ENCODE measurements at regions not wholly inside any gene's neighbourhood (a gene's known extent, or its start where the extent isn't known, plus 50 kb on each side); places are given as distances from the start of the nearest gene placed in this dataset.

- no peaks in the 10 kb centered on the region for H3K9me3 ChIP-seq (ENCODE audit: insufficient read depth, low read depth, low read length)
- H3K4me1 ChIP-seq (ENCODE audit: insufficient read depth, low read length): peaks cover 12% of the 10 kb centered on the region; the same call in 1 of the 2 replicates
These were observed 89.4 kb upstream of the TAF1B start for GRCh38 chr2:9753665-9754531.

GRCh38 chr2:9754532-9754887, 88.8 kb upstream of the TAF1B start:
- no peaks in the 10 kb centered on the region for H3K9me3 ChIP-seq (ENCODE audit: insufficient read depth, low read depth, low read length)
- no peaks in the 10 kb centered on the region for H3K36me3 ChIP-seq (ENCODE audit: insufficient read depth, low read depth, low read length)
- no peak overlapping the region for H3K4me3 ChIP-seq (ENCODE audit: low read length)
- H3K9ac ChIP-seq (ENCODE audit: low read depth, low read length): no peak overlapping the region
- peaks cover 12% of the 10 kb centered on the region; the same call in 1 of the 2 replicates for H3K4me1 ChIP-seq (ENCODE audit: insufficient read depth, low read length)
- no peak overlapping the region for H3K27ac ChIP-seq (ENCODE audit: low read length)
- H3K27me3 ChIP-seq (ENCODE audit: insufficient read depth, low read length): peaks cover 37% of the 10 kb centered on the region

More at GRCh38 chr2:9753665-9754531, 89.4 kb upstream of the TAF1B start:
- H3K27me3 ChIP-seq (ENCODE audit: insufficient read depth, low read length): peaks cover 31% of the 10 kb centered on the region
- H3K4me3 ChIP-seq (ENCODE audit: low read length): no peak overlapping the region
- no peak overlapping the region for H3K9ac ChIP-seq (ENCODE audit: low read depth, low read length)
- no peak overlapping the region for H3K27ac ChIP-seq (ENCODE audit: low read length)
- no peaks in the 10 kb centered on the region for H3K36me3 ChIP-seq (ENCODE audit: insufficient read depth, low read depth, low read length)

GRCh38 chr2:9755008-9755407, 88.3 kb upstream of the TAF1B start:
- Histone ChIP-seq H3K9ac (ENCODE audit: low read depth, low read length) (no peak overlapping the region), H3K4me3 (ENCODE audit: low read length) (no peak overlapping the region), H3K27ac (ENCODE audit: low read length) (no peak overlapping the region), H3K9me3 (ENCODE audit: insufficient read depth, low read depth, low read length) (no peaks in the 10 kb centered on the region), H3K4me1 (ENCODE audit: insufficient read depth, low read length) (peaks cover 12% of the 10 kb centered on the region; the same call in 1 of the 2 replicates), H3K36me3 (ENCODE audit: insufficient read depth, low read depth, low read length) (no peaks in the 10 kb centered on the region), H3K27me3 (ENCODE audit: insufficient read depth, low read length) (peaks cover 38% of the 10 kb centered on the region)

- Histone ChIP-seq H3K27ac (ENCODE audit: low read length) (no peak overlapping the region), H3K4me1 (ENCODE audit: insufficient read depth, low read length) (peaks cover 12% of the 10 kb centered on the region; the same call in 1 of the 2 replicates), H3K9me3 (ENCODE audit: insufficient read depth, low read depth, low read length) (no peaks in the 10 kb centered on the region), H3K27me3 (ENCODE audit: insufficient read depth, low read length) (peaks cover 38% of the 10 kb centered on the region), H3K9ac (ENCODE audit: low read depth, low read length) (no peak overlapping the region), H3K4me3 (ENCODE audit: low read length) (no peak overlapping the region), H3K36me3 (ENCODE audit: insufficient read depth, low read depth, low read length) (no peaks in the 10 kb centered on the region)
These were observed 87.6 kb upstream of the TAF1B start for GRCh38 chr2:9755638-9756037.

GRCh38 chr2:9756692-9757250, 86.5 kb upstream of the TAF1B start:
- Histone ChIP-seq H3K27me3 (ENCODE audit: insufficient read depth, low read length) (peaks cover 38% of the 10 kb centered on the region), H3K4me1 (ENCODE audit: insufficient read depth, low read length) (peaks cover 12% of the 10 kb centered on the region; the same call in 1 of the 2 replicates), H3K9ac (ENCODE audit: low read depth, low read length) (no peak overlapping the region), H3K4me3 (ENCODE audit: low read length) (no peak overlapping the region), H3K9me3 (ENCODE audit: insufficient read depth, low read depth, low read length) (no peaks in the 10 kb centered on the region), H3K36me3 (ENCODE audit: insufficient read depth, low read depth, low read length) (no peaks in the 10 kb centered on the region), H3K27ac (ENCODE audit: low read length) (no peak overlapping the region)

- peak overlapping the region; percentile 58; the same call in 1 of the 2 replicates for H3K4me3 ChIP-seq (ENCODE audit: low read length)
These were observed 85.6 kb upstream of the TAF1B start for GRCh38 chr2:9757501-9758264.

GRCh38 chr2:9758741-9759140, 84.5 kb upstream of the TAF1B start:
- H3K4me3 ChIP-seq (ENCODE audit: low read length): no peak overlapping the region
- no peaks in the 10 kb centered on the region for H3K36me3 ChIP-seq (ENCODE audit: insufficient read depth, low read depth, low read length)

More at GRCh38 chr2:9757501-9758264, 85.6 kb upstream of the TAF1B start:
- Histone ChIP-seq H3K9me3 (ENCODE audit: insufficient read depth, low read depth, low read length) (no peaks in the 10 kb centered on the region), H3K9ac (ENCODE audit: low read depth, low read length) (peak overlapping the region; percentile 37), H3K27ac (ENCODE audit: low read length) (no peak overlapping the region), H3K27me3 (ENCODE audit: insufficient read depth, low read length) (peaks cover 38% of the 10 kb centered on the region), H3K4me1 (ENCODE audit: insufficient read depth, low read length) (peaks cover 12% of the 10 kb centered on the region; the same call in 1 of the 2 replicates), H3K36me3 (ENCODE audit: insufficient read depth, low read depth, low read length) (no peaks in the 10 kb centered on the region)

GRCh38 chr2:9760069-9760901, 83.0 kb upstream of the TAF1B start:
- no peaks in the 10 kb centered on the region for H3K9me3 ChIP-seq (ENCODE audit: insufficient read depth, low read depth, low read length)
- H3K36me3 ChIP-seq (ENCODE audit: insufficient read depth, low read depth, low read length): no peaks in the 10 kb centered on the region
- no peak overlapping the region for H3K4me3 ChIP-seq (ENCODE audit: low read length)
- no peak overlapping the region for H3K27ac ChIP-seq (ENCODE audit: low read length)
- H3K27me3 ChIP-seq (ENCODE audit: insufficient read depth, low read length): peaks cover 32% of the 10 kb centered on the region
- no peak overlapping the region for H3K9ac ChIP-seq (ENCODE audit: low read depth, low read length)
- peaks cover 5% of the 10 kb centered on the region; the same call in 1 of the 2 replicates for H3K4me1 ChIP-seq (ENCODE audit: insufficient read depth, low read length)

More at GRCh38 chr2:9758741-9759140, 84.5 kb upstream of the TAF1B start:
- H3K27me3 ChIP-seq (ENCODE audit: insufficient read depth, low read length): peaks cover 32% of the 10 kb centered on the region
- H3K27ac ChIP-seq (ENCODE audit: low read length): no peak overlapping the region
- peaks cover 5% of the 10 kb centered on the region; the same call in 1 of the 2 replicates for H3K4me1 ChIP-seq (ENCODE audit: insufficient read depth, low read length)
- H3K9ac ChIP-seq (ENCODE audit: low read depth, low read length): no peak overlapping the region
- no peaks in the 10 kb centered on the region for H3K9me3 ChIP-seq (ENCODE audit: insufficient read depth, low read depth, low read length)

- peaks cover 32% of the 10 kb centered on the region for H3K27me3 ChIP-seq (ENCODE audit: insufficient read depth, low read length)
These were observed 82.4 kb upstream of the TAF1B start for GRCh38 chr2:9760902-9761228.

GRCh38 chr2:9761577-9761976, 81.7 kb upstream of the TAF1B start:
- Histone ChIP-seq H3K27ac (ENCODE audit: low read length) (no peak overlapping the region), H3K9me3 (ENCODE audit: insufficient read depth, low read depth, low read length) (no peaks in the 10 kb centered on the region), H3K4me1 (ENCODE audit: insufficient read depth, low read length) (peaks cover 5% of the 10 kb centered on the region; the same call in 1 of the 2 replicates), H3K36me3 (ENCODE audit: insufficient read depth, low read depth, low read length) (no peaks in the 10 kb centered on the region), H3K4me3 (ENCODE audit: low read length) (no peak overlapping the region), H3K27me3 (ENCODE audit: insufficient read depth, low read length) (peaks cover 29% of the 10 kb centered on the region; the same call in 1 of the 2 replicates), H3K9ac (ENCODE audit: low read depth, low read length) (no peak overlapping the region)

More at GRCh38 chr2:9760902-9761228, 82.4 kb upstream of the TAF1B start:
- H3K9ac ChIP-seq (ENCODE audit: low read depth, low read length): no peak overlapping the region
- no peaks in the 10 kb centered on the region for H3K36me3 ChIP-seq (ENCODE audit: insufficient read depth, low read depth, low read length)
- H3K9me3 ChIP-seq (ENCODE audit: insufficient read depth, low read depth, low read length): no peaks in the 10 kb centered on the region
- H3K4me3 ChIP-seq (ENCODE audit: low read length): no peak overlapping the region
- peaks cover 5% of the 10 kb centered on the region; the same call in 1 of the 2 replicates for H3K4me1 ChIP-seq (ENCODE audit: insufficient read depth, low read length)
- H3K27ac ChIP-seq (ENCODE audit: low read length): no peak overlapping the region

GRCh38 chr2:9762164-9762563, 81.1 kb upstream of the TAF1B start:
- H3K9ac ChIP-seq (ENCODE audit: low read depth, low read length): no peak overlapping the region
- H3K27ac ChIP-seq (ENCODE audit: low read length): no peak overlapping the region
- no peaks in the 10 kb centered on the region for H3K36me3 ChIP-seq (ENCODE audit: insufficient read depth, low read depth, low read length)
- peaks cover 24% of the 10 kb centered on the region; the same call in 1 of the 2 replicates for H3K27me3 ChIP-seq (ENCODE audit: insufficient read depth, low read length)
- H3K4me1 ChIP-seq (ENCODE audit: insufficient read depth, low read length): peaks cover 5% of the 10 kb centered on the region; the same call in 1 of the 2 replicates
- H3K4me3 ChIP-seq (ENCODE audit: low read length): no peak overlapping the region
- H3K9me3 ChIP-seq (ENCODE audit: insufficient read depth, low read depth, low read length): no peaks in the 10 kb centered on the region
